CD4-positive, alpha-beta T cell (primary cell): ENCODE measurements at regions not wholly inside any gene's neighbourhood (a gene's known extent, or its start where the extent isn't known, plus 50 kb on each side); places are given as distances from the start of the nearest gene placed in this dataset.

ENCODE experiments used
- ATAC-seq: fragments of 200-7000 bp; cut with Tn5 transposase; one replicate; pipeline ENCODE4 v1.10.0; 2022; ENCODE audit warnings: mild to moderate bottlenecking; ENCODE audit not compliant: poor library complexity
- CTCF ChIA-PET: fragments of 350-600 bp; sonication (Branson Sonifier 250); formaldehyde crosslinking; loops from one replicate; lab custom pipeline; 2021; ENCODE audit warnings: antibody characterized with exemption, inconsistent platforms; lab: Charles Lee
- POLR2A ChIA-PET: fragments of 350-600 bp; sonication (Branson Sonifier 250); formaldehyde crosslinking; loops from one replicate; lab custom pipeline; 2021; ENCODE audit warnings: antibody characterized with exemption, inconsistent platforms; lab: Charles Lee
- DNase-seq, 14 experiments: peaks; one replicate each; pipeline ENCODE4 v3.0.0-alpha.2; 2013 to 2020; ENCODE audit warnings: mixed read lengths in 2 of 14
- H3K27ac ChIP-seq, 2 donors: one replicate each; pipeline versions ENCODE4 v1.5.1 to v1.7.0; 2013; ENCODE audit warnings: low read length in 2 of 2, low read depth in 1 of 2, mild to moderate bottlenecking in 1 of 2
- H3K27me3 ChIP-seq, 2 experiments: 1 replicate in 1 of 2; 2 replicates in 1 of 2; pipeline versions ENCODE4 v1.6.1 to v1.7.0; 2013; ENCODE audit warnings: low read length in 2 of 2, control low read depth in 1 of 2, mild to moderate bottlenecking in 1 of 2, moderate library complexity in 1 of 2; ENCODE audit not compliant: insufficient read depth in 2 of 2, control insufficient read depth in 1 of 2
- H3K36me3 ChIP-seq: one replicate; pipeline ENCODE4 v1.6.1; 2013; ENCODE audit warnings: low read length, control low read depth; ENCODE audit not compliant: insufficient read depth
- H3K4me1 ChIP-seq: one replicate; pipeline ENCODE4 v1.6.1; 2013; ENCODE audit warnings: low read length, control low read depth; ENCODE audit not compliant: insufficient read depth
- H3K4me3 ChIP-seq: one replicate; pipeline ENCODE4 v1.5.1; 2013; ENCODE audit warnings: mild to moderate bottlenecking, low read length, moderate library complexity
- H3K9me3 ChIP-seq, 2 experiments: 1 replicate in 1 of 2; 2 replicates in 1 of 2; pipeline versions ENCODE4 v1.6.1 to v1.7.0; 2013; ENCODE audit warnings: low read length in 2 of 2, mild to moderate bottlenecking in 2 of 2, control low read depth in 1 of 2, moderate library complexity in 1 of 2; ENCODE audit not compliant: control insufficient read depth in 1 of 2, insufficient read depth in 1 of 2
- H3K27ac Mint-ChIP-seq: one replicate; pipeline ENCODE4 v1.8.0; 2020; ENCODE audit warnings: mixed read lengths
- H3K27me3 Mint-ChIP-seq: one replicate; pipeline ENCODE4 v1.8.0; 2021; ENCODE audit warnings: mixed read lengths
- H3K36me3 Mint-ChIP-seq: one replicate; pipeline ENCODE4 v1.8.0; 2021; ENCODE audit warnings: low read depth, mixed read lengths
- H3K4me1 Mint-ChIP-seq: one replicate; pipeline ENCODE4 v1.8.0; 2021; ENCODE audit warnings: low read depth, mixed read lengths
- H3K4me3 Mint-ChIP-seq: one replicate; pipeline ENCODE4 v1.8.0; 2020; ENCODE audit warnings: mild to moderate bottlenecking, mixed read lengths
- H3K9me3 Mint-ChIP-seq: one replicate; pipeline ENCODE4 v1.8.0; 2020; ENCODE audit warnings: mixed read lengths
- CTCF ChIP-seq: fragments of 200-600 bp; IDR thresholded peaks from one replicate; pipeline ENCODE4 v1.8.0; 2022; ENCODE audit warnings: antibody characterized with exemption, mild to moderate bottlenecking
- intact Hi-C, 2 experiments: fragments of 100-400 bp; cut with DNase I in 1 of 2; cut with micrococcal nuclease in 1 of 2; formaldehyde crosslinking; loops; one replicate each; pipeline versions ENCODE4 v1.15.1 to v1.9.0; 2023 to 2025; cut with DNase I, micrococcal nuclease

GRCh38 chr1:222163895-222164294 lies 384.0 kb downstream of the HHIPL2 start:
- Histone ChIP-seq H3K4me1 (no peaks in the 10 kb centered on the region), H3K27ac (no peak overlapping the region), H3K27me3 (no peaks in the 10 kb centered on the region), H3K9me3 (no peaks in the 10 kb centered on the region), H3K36me3 (no peaks in the 10 kb centered on the region), H3K4me3 (no peak overlapping the region)
- DNase-seq (no peak), ATAC-seq (no peak)
- no peaks in the 10 kb centered on the region for H3K9me3 Mint-ChIP-seq
- H3K4me3 Mint-ChIP-seq, result no peak overlapping the region
- ChIA-PET POLR2A (no interaction called here), CTCF (no interaction called here)
- H3K27me3 Mint-ChIP-seq, result no peaks in the 10 kb centered on the region
- no peak for TF ChIP-seq CTCF
- H3K4me1 Mint-ChIP-seq, result no peaks in the 10 kb centered on the region
- H3K36me3 Mint-ChIP-seq, result no peaks in the 10 kb centered on the region
- intact Hi-C loops, result no loop called here
- H3K27ac Mint-ChIP-seq, result no peak overlapping the region

GRCh38 chr1:222161676-222162075 lies 386.2 kb downstream of the HHIPL2 start:
- H3K36me3 Mint-ChIP-seq, result no peaks in the 10 kb centered on the region
- Histone ChIP-seq H3K9me3 (peaks cover 9 to 14% of the 10 kb centered on the region in 2 experiments), H3K4me1 (no peaks in the 10 kb centered on the region), H3K27me3 (no peaks in the 10 kb centered on the region), H3K36me3 (no peaks in the 10 kb centered on the region), H3K27ac (no peak overlapping the region), H3K4me3 (no peak overlapping the region)
- H3K4me3 Mint-ChIP-seq, result no peak overlapping the region
- DNase-seq (no peak), ATAC-seq (no peak)
- no peaks in the 10 kb centered on the region for H3K27me3 Mint-ChIP-seq
- H3K4me1 Mint-ChIP-seq, result no peaks in the 10 kb centered on the region
- H3K9me3 Mint-ChIP-seq, result peaks cover 13% of the 10 kb centered on the region
- intact Hi-C loops, result no loop called here
- ChIA-PET POLR2A (no interaction called here), CTCF (no interaction called here)
- no peak for TF ChIP-seq CTCF
- no peak overlapping the region for H3K27ac Mint-ChIP-seq

GRCh38 chr1:222157612-222158011 lies 390.3 kb downstream of the HHIPL2 start:
- Mint-ChIP-seq H3K9me3 (peaks cover 13% of the 10 kb centered on the region), H3K4me3 (no peak overlapping the region), H3K27me3 (no peaks in the 10 kb centered on the region), H3K27ac (no peak overlapping the region), H3K4me1 (no peaks in the 10 kb centered on the region), H3K36me3 (no peaks in the 10 kb centered on the region)
- no peak for TF ChIP-seq CTCF
- POLR2A ChIA-PET, result no interaction called here
- ATAC-seq, result no peak
- peaks cover 11 to 14% of the 10 kb centered on the region in 2 experiments for H3K9me3 ChIP-seq
- no peaks in the 10 kb centered on the region for H3K27me3 ChIP-seq
- CTCF ChIA-PET, result no interaction called here
- DNase-seq, result no peak
- no peaks in the 10 kb centered on the region for H3K36me3 ChIP-seq
- intact Hi-C loops, result no loop called here
- no peaks in the 10 kb centered on the region for H3K4me1 ChIP-seq
- H3K27ac ChIP-seq, result no peak overlapping the region
- H3K4me3 ChIP-seq, result no peak overlapping the region
